ENCODE measurements at regions not wholly inside any gene's neighbourhood (a gene's known extent, or its start where the extent isn't known, plus 50 kb on each side); places are given as distances from the start of the nearest gene placed in this dataset.

GRCh38 chr4:163582703-163583102 lies 88.2 kb downstream of the TMA16 start:
- TF ChIP-seq, protein P1, sequence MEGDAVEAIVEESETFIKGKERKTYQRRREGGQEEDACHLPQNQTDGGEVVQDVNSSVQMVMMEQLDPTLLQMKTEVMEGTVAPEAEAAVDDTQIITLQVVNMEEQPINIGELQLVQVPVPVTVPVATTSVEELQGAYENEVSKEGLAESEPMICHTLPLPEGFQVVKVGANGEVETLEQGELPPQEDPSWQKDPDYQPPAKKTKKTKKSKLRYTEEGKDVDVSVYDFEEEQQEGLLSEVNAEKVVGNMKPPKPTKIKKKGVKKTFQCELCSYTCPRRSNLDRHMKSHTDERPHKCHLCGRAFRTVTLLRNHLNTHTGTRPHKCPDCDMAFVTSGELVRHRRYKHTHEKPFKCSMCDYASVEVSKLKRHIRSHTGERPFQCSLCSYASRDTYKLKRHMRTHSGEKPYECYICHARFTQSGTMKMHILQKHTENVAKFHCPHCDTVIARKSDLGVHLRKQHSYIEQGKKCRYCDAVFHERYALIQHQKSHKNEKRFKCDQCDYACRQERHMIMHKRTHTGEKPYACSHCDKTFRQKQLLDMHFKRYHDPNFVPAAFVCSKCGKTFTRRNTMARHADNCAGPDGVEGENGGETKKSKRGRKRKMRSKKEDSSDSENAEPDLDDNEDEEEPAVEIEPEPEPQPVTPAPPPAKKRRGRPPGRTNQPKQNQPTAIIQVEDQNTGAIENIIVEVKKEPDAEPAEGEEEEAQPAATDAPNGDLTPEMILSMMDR (IDR thresholded peaks at IDR 0.05) = no peak
- no peak for TF ChIP-seq POLR2A (IDR thresholded peaks at IDR 0.05)
